ENCODE measurements at regions not wholly inside any gene's neighbourhood (a gene's known extent, or its start where the extent isn't known, plus 50 kb on each side); places are given as distances from the start of the nearest gene placed in this dataset.

DNA sequence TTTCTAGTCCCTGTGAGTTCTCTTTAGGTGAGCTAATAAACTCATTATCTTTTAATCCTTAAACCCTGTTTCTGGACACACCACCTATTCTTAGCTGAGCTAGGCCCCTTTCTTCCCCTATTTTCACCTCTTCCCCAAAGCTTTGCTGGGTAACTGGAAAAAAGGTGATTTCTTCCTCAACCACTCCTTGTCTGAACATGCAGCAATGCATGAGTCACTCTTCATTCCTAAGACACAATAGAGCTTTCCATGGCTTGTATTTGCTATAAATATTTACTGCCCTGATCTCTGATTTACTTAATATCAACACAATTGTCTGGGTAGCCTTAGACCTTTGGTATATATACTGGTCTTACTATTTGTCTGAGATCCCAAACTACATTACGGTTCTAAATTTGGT lies 370.9 kb downstream of the KLF5 start:
- TF ChIP-seq, protein P1, sequence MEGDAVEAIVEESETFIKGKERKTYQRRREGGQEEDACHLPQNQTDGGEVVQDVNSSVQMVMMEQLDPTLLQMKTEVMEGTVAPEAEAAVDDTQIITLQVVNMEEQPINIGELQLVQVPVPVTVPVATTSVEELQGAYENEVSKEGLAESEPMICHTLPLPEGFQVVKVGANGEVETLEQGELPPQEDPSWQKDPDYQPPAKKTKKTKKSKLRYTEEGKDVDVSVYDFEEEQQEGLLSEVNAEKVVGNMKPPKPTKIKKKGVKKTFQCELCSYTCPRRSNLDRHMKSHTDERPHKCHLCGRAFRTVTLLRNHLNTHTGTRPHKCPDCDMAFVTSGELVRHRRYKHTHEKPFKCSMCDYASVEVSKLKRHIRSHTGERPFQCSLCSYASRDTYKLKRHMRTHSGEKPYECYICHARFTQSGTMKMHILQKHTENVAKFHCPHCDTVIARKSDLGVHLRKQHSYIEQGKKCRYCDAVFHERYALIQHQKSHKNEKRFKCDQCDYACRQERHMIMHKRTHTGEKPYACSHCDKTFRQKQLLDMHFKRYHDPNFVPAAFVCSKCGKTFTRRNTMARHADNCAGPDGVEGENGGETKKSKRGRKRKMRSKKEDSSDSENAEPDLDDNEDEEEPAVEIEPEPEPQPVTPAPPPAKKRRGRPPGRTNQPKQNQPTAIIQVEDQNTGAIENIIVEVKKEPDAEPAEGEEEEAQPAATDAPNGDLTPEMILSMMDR (IDR thresholded peaks at IDR 0.05): no peak
- TF ChIP-seq POLR2A (IDR thresholded peaks at IDR 0.05): no peak

Data from body of pancreas (tissue), 4 donors.